IMR-90 (cell line): ENCODE measurements at regions not wholly inside any gene's neighbourhood (a gene's known extent, or its start where the extent isn't known, plus 50 kb on each side); places are given as distances from the start of the nearest gene placed in this dataset.

Experiments
- CTCF ChIP-seq: conservative IDR thresholded peaks from 2 replicates; pipeline ENCODE4 v1.5.1; 2012; ENCODE audit warnings: mild to moderate bottlenecking, low read depth, low read length, improper control_type of control experiment
- POLR2A ChIP-seq: IDR thresholded peaks from 2 replicates; pipeline ENCODE4 v1.6.1; 2012; ENCODE audit warnings: mild to moderate bottlenecking, low read depth, low read length

GRCh38 chr11:116692318-116693101 lies 80.3 kb downstream of the BUD13 start:
- no peak for TF ChIP-seq CTCF
- no peak for TF ChIP-seq POLR2A
